ENCODE measurements at regions not wholly inside any gene's neighbourhood (a gene's known extent, or its start where the extent isn't known, plus 50 kb on each side); places are given as distances from the start of the nearest gene placed in this dataset.

GRCh38 chr5:125633523-125633922 is 789.7 kb upstream of the GRAMD2B start:
- DNase-seq = no peak
- TF ChIP-seq GATA1 (IDR thresholded peaks at IDR 0.05; ENCODE audit: low read depth, low read length) = no peak
- no peak for TF ChIP-seq POLR2A (IDR thresholded peaks at IDR 0.05; ENCODE audit: low read length)

DNA sequence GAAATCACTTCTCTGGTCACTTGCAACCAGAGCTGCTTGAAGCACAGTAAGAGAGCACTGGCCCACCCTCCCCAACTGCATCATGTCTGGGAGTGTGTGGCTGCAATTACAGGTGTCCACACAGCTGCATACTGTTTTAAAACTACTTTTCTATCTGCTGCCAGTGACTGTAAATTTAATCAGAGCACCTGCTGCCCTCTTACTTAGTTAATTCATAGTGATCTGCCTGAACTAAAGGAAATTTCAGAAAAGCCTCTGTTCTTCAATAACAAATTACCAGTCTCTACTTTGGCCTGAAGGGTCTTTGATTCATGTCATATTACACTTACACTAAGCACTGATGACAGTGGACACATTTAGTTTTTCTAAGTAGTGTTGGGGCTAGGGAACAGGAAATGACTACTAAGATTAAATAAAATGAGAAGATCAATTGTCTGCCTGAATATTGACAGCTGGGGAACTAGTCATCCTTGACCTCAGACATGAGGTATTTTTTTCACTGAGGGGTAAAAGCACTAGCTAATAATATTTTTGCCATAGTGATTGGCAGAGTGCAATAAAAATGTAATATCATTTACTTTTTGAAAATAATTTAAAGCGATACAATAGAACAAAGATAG is 788.9 kb upstream of the GRAMD2B start:
- TF ChIP-seq GATA1 (IDR thresholded peaks at IDR 0.05; ENCODE audit: low read depth, low read length) = no peak
- no peak for TF ChIP-seq POLR2A (IDR thresholded peaks at IDR 0.05; ENCODE audit: low read length)
- DNase-seq = no peak

- DNase-seq = no peak
- TF ChIP-seq GATA1 (IDR thresholded peaks at IDR 0.05; ENCODE audit: low read depth, low read length) (no peak), POLR2A (IDR thresholded peaks at IDR 0.05; ENCODE audit: low read length) (no peak)
Observed at GRCh38 chr5:125639858-125640257, 783.4 kb upstream of the GRAMD2B start.

GRCh38 chr5:125652761-125653160 is 770.4 kb upstream of the GRAMD2B start:
- TF ChIP-seq POLR2A (IDR thresholded peaks at IDR 0.05; ENCODE audit: low read length) = no peak
- TF ChIP-seq GATA1 (IDR thresholded peaks at IDR 0.05; ENCODE audit: low read depth, low read length) = no peak
- no peak for DNase-seq

DNA sequence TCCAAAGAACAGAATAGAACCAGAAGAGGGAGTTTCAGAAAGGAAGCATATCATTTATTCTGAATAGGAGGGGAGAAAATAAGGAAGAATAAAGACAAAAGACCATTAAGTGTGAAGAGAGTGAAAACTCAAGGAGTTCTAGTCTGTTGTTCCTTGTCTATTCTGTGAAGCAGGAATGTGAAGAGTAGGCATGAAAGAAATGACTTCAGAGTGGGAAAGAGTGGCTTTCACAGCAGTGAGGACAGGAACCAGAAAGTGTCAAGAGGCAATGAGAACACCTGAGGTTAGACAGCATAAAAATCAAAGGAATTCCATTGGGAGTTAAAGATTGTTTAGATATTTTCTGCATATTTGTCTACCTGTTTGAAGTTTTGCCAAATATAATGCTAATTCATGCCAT is 768.8 kb upstream of the GRAMD2B start:
- DNase-seq = no peak
- TF ChIP-seq POLR2A (IDR thresholded peaks at IDR 0.05; ENCODE audit: low read length) (no peak), GATA1 (IDR thresholded peaks at IDR 0.05; ENCODE audit: low read depth, low read length) (no peak)

DNA sequence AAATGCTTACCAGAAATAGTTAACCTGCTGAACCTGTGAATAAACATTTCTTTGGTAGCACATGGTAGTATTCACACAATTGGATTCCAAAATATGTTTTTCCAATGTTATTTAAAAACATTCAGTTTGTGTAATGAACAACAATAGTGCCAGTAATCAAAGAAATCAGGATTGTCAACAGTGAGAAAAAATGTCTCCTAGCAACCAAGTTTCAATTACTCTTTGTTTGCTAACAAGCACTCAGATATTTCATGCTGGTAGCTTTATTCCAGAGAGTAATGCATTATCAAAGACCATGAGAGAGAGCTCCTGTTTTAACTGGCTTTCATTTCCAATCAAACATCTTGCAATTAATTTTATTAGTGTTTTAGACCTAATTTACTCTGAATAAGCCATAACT is 768.1 kb upstream of the GRAMD2B start:
- TF ChIP-seq GATA1 (IDR thresholded peaks at IDR 0.05; ENCODE audit: low read depth, low read length) = no peak
- TF ChIP-seq POLR2A (IDR thresholded peaks at IDR 0.05; ENCODE audit: low read length) = no peak
- no peak for DNase-seq

DNA sequence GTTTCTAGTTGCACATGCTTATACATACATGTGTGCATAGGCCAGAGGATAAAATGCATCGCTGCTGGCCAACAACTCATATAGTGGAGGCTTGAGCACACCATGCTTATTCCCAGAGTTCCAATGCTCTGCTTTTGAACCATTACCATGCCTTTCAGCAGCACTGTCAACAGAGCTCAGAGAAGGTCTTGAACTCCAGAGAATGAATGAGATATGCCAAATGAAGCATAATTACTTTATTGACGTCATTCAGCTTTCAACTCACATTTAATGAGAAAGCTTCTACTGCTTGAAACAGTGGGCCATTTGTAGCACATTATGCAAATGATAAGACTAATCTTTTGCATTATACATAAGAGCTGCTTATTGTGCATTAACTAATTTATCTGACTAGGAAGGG is 765.3 kb upstream of the GRAMD2B start:
- DNase-seq = no peak
- no peak for TF ChIP-seq GATA1 (IDR thresholded peaks at IDR 0.05; ENCODE audit: low read depth, low read length)
- no peak for TF ChIP-seq POLR2A (IDR thresholded peaks at IDR 0.05; ENCODE audit: low read length)

DNA sequence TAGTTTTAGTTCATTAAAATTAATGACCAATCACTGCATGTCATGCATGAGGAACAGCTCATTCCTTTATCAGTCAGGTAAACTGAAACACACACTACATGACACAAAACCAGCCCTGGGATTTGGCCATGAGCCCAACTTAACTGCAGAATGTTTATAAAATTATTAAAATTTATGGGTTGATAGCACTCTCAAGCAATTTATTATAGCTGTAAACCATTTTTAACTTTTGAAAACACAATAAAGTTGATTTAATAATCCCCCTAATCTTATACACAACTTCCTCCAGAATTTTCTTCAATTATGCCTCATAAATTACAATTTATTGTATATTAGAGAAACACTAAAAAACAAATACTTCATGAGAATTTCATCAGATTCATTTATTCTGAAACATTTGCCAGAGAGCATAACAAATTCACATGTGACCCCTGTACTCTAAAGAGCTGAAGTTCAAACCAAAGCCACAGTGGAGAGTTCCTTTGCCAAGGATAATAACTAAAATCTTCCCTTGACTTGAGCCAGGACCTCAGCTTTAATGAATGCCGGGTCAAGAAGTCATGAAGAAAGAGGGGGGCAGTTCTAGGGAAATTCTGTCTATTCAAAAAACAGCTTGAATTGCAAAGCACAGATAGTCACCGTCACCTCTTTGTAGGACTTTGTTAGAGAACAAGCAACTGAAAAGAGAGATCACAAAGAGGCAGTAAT is 763.7 kb upstream of the GRAMD2B start:
- no peak for TF ChIP-seq GATA1 (IDR thresholded peaks at IDR 0.05; ENCODE audit: low read depth, low read length)
- no peak for TF ChIP-seq POLR2A (IDR thresholded peaks at IDR 0.05; ENCODE audit: low read length)
- DNase-seq = no peak

DNA sequence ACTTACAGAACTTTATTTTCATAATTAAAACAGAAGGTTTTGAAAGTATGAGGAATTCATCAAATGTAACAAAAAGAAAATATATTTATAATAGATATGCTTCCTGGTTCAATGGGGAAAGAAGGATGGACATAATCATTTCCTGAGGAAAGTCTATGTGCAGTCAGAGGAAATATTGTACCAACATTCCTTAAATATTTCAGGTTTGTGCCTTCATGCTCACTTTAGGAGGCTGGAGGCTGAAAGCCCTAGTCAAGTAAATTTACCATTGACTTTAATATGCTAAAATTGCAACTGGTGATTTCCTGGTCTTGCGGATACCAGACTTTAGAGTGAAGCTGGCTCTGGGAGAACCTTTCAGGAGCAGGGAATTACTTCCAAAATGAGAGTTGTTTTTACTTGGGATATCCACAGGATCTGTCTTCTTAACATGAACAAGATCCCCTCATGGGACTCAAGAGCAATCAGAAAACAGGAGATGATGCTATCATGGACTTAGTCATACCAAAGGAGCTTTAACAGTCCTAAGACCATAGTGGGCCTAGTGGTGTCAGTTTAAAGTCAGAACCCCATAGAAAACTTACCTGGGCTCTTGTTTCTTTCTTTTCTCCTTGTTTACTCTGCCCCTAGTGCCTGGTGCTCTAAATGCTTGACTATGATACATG is 762.8 kb upstream of the GRAMD2B start:
- DNase-seq = no peak
- TF ChIP-seq GATA1 (IDR thresholded peaks at IDR 0.05; ENCODE audit: low read depth, low read length) = no peak
- no peak for TF ChIP-seq POLR2A (IDR thresholded peaks at IDR 0.05; ENCODE audit: low read length)

DNA sequence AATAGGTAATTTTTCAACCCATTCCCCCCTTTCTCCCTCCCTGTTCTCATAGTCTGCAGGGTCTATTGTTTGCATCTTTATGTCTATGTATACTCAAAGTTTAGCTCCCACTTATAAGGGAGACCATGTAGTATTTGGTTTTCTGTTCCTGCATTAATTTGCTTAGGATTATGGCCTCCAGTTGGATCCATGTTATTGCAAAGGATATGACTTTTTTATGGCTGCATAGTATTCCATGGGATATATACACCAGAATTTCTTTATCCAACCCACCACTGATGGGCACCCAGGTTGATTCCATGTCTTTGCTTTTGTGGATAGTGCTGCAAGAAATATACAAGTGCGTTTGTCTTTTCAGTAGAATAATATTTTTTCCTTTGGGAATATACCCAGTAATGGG is 761.6 kb upstream of the GRAMD2B start:
- TF ChIP-seq GATA1 (IDR thresholded peaks at IDR 0.05; ENCODE audit: low read depth, low read length) (no peak), POLR2A (IDR thresholded peaks at IDR 0.05; ENCODE audit: low read length) (no peak)
- DNase-seq = no peak

DNA sequence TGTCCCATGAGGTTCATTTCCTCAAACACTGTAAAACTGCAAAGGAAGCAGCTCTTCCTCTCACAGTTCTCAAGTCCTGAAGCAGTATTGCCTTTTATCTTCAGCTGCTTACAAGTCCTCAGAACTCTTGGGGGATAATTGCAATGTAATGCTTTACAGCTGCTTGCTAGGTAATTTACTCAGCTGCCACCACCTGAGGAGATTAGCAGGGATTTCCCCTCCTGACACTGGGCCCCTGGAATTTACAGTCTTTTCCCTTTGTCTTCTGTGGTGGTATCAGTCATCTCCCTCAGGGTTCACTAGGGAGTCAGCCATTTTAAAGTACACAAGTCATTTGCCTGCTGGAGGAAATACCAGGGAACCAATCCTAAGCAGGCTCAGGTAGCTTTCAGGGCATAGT is 754.3 kb upstream of the GRAMD2B start:
- TF ChIP-seq GATA1 (IDR thresholded peaks at IDR 0.05; ENCODE audit: low read depth, low read length) (no peak), POLR2A (IDR thresholded peaks at IDR 0.05; ENCODE audit: low read length) (no peak)
- no peak for DNase-seq

- DNase-seq = no peak
- no peak for TF ChIP-seq GATA1 (IDR thresholded peaks at IDR 0.05; ENCODE audit: low read depth, low read length)
- TF ChIP-seq POLR2A (IDR thresholded peaks at IDR 0.05; ENCODE audit: low read length) = no peak
Observed at GRCh38 chr5:125673359-125673950, 749.8 kb upstream of the GRAMD2B start.

DNA sequence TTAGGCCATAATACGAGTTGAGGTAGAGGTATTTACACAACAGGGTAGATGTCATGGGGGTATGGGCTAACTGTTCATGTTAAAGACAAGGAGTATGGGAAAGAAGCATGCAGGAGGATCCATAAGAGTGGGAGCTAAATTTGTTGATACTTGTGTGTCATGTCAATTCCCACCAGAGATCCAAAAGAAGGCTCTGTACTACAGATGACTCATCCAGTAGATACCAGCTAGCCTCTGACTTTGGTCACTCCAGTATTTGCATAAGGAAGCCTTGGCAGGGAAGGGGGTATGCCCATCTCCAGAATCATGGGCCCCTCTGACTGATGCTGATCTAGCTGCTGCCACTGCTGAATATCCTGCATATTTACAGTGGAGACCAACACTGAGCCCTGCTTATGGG is 743.7 kb upstream of the GRAMD2B start:
- TF ChIP-seq POLR2A (IDR thresholded peaks at IDR 0.05; ENCODE audit: low read length) (no peak), GATA1 (IDR thresholded peaks at IDR 0.05; ENCODE audit: low read depth, low read length) (no peak)
- no peak for DNase-seq

DNA sequence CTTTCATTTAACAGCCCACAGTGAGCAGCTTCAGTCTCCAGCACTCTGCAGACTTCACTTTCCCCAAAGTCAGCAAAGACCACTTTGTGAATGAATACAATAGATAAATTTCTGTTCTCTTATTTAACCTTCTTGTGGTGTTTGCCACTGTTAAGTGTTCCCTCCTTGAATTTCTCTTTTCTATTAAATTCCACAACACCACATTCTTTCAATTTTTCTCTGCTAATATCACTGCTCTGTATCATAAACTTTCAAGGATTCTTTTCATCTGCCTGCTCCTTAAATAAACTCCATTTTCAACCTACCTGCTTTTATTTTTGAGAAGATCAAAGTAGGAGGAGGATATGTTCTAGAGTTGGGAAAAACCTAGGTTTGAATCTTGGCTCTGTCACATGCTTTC is 739.5 kb upstream of the GRAMD2B start:
- DNase-seq = no peak

More for the DNA sequence above, 739.5 kb upstream of the GRAMD2B start:
- TF ChIP-seq GATA1 (IDR thresholded peaks at IDR 0.05; ENCODE audit: low read depth, low read length) (no peak), POLR2A (IDR thresholded peaks at IDR 0.05; ENCODE audit: low read length) (no peak)

All from erythroblast (primary cell).